PC-3 (cell line): ENCODE measurements at regions not wholly inside any gene's neighbourhood (a gene's known extent, or its start where the extent isn't known, plus 50 kb on each side); places are given as distances from the start of the nearest gene placed in this dataset.
"Not testable (repeated sequence)": the region's sequence is repeated elsewhere in the genome, so short reads cannot be mapped to it uniquely, and the experiment has no call there.

Source experiments
- CTCF ChIP-seq: fragments of 300-600 bp; sonication (generic); conservative IDR thresholded peaks from 2 replicates; pipeline ENCODE4 v1.5.1; 2017; ENCODE audit warnings: antibody characterized with exemption, low read depth, mild to moderate bottlenecking, low read length
- EZH2 ChIP-seq: fragments of 300-600 bp; sonication (generic); IDR thresholded peaks from one replicate; pipeline ENCODE4 v1.6.1; 2017; ENCODE audit warnings: antibody characterized with exemption, mild to moderate bottlenecking, low read length; ENCODE audit not compliant: unreplicated experiment
- EZH2phosphoT487 ChIP-seq: fragments of 300-600 bp; sonication (generic); IDR thresholded peaks from 2 replicates; pipeline ENCODE4 v1.6.1; 2018; ENCODE audit warnings: mild to moderate bottlenecking, antibody characterized with exemption, low read length, borderline replicate concordance

DNA sequence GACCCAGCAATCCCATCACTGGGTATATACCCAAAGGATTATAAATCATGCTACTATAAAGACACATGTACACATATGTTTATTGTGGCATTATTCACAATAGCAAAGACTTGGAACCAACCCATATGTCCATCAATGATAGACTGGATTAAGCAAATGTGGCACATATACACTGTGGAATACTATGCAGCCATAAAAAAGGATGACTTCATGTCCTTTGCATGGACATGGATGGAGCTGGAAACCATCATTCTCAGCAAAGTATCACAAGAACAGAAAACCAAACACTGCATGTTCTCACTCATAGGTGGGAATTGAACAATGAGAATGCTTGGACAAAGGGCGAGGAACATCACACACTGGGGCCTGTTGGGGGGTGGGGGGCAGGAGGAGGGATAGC is 79.6 kb upstream of the PTH start:
- not testable (repeated sequence) for TF ChIP-seq EZH2phosphoT487, CTCF, EZH2
